ENCODE measurements at regions not wholly inside any gene's neighbourhood (a gene's known extent, or its start where the extent isn't known, plus 50 kb on each side); places are given as distances from the start of the nearest gene placed in this dataset.

DNA sequence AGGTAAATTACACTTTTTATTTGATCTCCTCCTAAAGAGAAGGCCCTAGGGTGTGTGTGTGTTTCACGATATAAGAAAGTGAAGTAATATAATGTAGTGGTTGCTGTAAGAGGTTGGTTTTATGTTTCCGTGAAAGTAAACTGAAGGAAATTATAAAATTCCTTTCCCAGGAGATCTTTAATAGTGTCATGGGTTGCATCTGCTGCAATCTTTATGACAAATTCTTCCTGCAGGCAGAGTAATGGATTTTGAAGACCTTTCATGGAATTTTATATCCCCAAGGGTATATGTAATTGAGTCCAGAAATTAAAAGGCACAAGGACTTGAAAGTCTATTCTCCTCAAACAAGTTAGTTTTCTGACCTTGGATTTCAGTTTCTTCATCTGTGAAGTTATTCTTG lies 538.6 kb downstream of the ANKRD50 start:
- TF ChIP-seq POLR2A (IDR thresholded peaks at IDR 0.05; ENCODE audit: low read depth, low read length) (no peak), POLR2AphosphoS5 (IDR thresholded peaks at IDR 0.05; ENCODE audit: low read depth, low read length) (no peak), TAF1 (IDR thresholded peaks at IDR 0.05; ENCODE audit: borderline replicate concordance, low read depth, low read length) (no peak)

Data from GM12892 (cell line).